ENCODE measurements at regions not wholly inside any gene's neighbourhood (a gene's known extent, or its start where the extent isn't known, plus 50 kb on each side); places are given as distances from the start of the nearest gene placed in this dataset.

GRCh38 chr4:34893382-34893781, 1350.9 kb downstream of the ARAP2 start:
- DNase-seq (ENCODE audit: low read depth, low spot score) = no peak
- H3K4me3 ChIP-seq (ENCODE audit: low read depth, low read length) = no peak overlapping the region
- TF ChIP-seq CTCF (IDR thresholded peaks at IDR 0.05; ENCODE audit: low read depth, low read length) = no peak
- in situ Hi-C loops (cut with HindIII; ENCODE audit: low sequenced_read_pairs) = no loop called here

GRCh38 chr4:34920032-34920431, 1324.3 kb downstream of the ARAP2 start:
- H3K4me3 ChIP-seq (ENCODE audit: low read depth, low read length) = no peak overlapping the region
- no peak for DNase-seq (ENCODE audit: low read depth, low spot score)
- in situ Hi-C loops (cut with HindIII; ENCODE audit: low sequenced_read_pairs) = no loop called here
- TF ChIP-seq CTCF (IDR thresholded peaks at IDR 0.05; ENCODE audit: low read depth, low read length) = no peak

GRCh38 chr4:34921391-34921790, 1322.9 kb downstream of the ARAP2 start:
- in situ Hi-C loops (cut with HindIII; ENCODE audit: low sequenced_read_pairs) = no loop called here
- DNase-seq (ENCODE audit: low read depth, low spot score) = no peak
- no peak overlapping the region for H3K4me3 ChIP-seq (ENCODE audit: low read depth, low read length)
- no peak for TF ChIP-seq CTCF (IDR thresholded peaks at IDR 0.05; ENCODE audit: low read depth, low read length)

GRCh38 chr4:34922325-34922724, 1322.0 kb downstream of the ARAP2 start:
- no peak for TF ChIP-seq CTCF (IDR thresholded peaks at IDR 0.05; ENCODE audit: low read depth, low read length)
- no peak overlapping the region for H3K4me3 ChIP-seq (ENCODE audit: low read depth, low read length)
- in situ Hi-C loops (cut with HindIII; ENCODE audit: low sequenced_read_pairs) = no loop called here
- no peak for DNase-seq (ENCODE audit: low read depth, low spot score)

- no peak for DNase-seq (ENCODE audit: low read depth, low spot score)
- in situ Hi-C loops (cut with HindIII; ENCODE audit: low sequenced_read_pairs) = no loop called here
- H3K4me3 ChIP-seq (ENCODE audit: low read depth, low read length) = no peak overlapping the region
- no peak for TF ChIP-seq CTCF (IDR thresholded peaks at IDR 0.05; ENCODE audit: low read depth, low read length)
Measured at GRCh38 chr4:34932591-34932990, 1311.7 kb downstream of the ARAP2 start.

- no peak overlapping the region for H3K4me3 ChIP-seq (ENCODE audit: low read depth, low read length)
- in situ Hi-C loops (cut with HindIII; ENCODE audit: low sequenced_read_pairs) = no loop called here
- DNase-seq (ENCODE audit: low read depth, low spot score) = no peak
- TF ChIP-seq CTCF (IDR thresholded peaks at IDR 0.05; ENCODE audit: low read depth, low read length) = no peak
Measured at GRCh38 chr4:34935739-34936138, 1308.6 kb downstream of the ARAP2 start.

- in situ Hi-C loops (cut with HindIII; ENCODE audit: low sequenced_read_pairs) = no loop called here
- TF ChIP-seq CTCF (IDR thresholded peaks at IDR 0.05; ENCODE audit: low read depth, low read length) = no peak
- no peak for DNase-seq (ENCODE audit: low read depth, low spot score)
- no peak overlapping the region for H3K4me3 ChIP-seq (ENCODE audit: low read depth, low read length)
Measured at GRCh38 chr4:34939073-34939472, 1305.2 kb downstream of the ARAP2 start.

Measured in astrocyte of the spinal cord (primary cell).